Effector memory CD8-positive, alpha-beta T cell (primary cell): ENCODE measurements at regions not wholly inside any gene's neighbourhood (a gene's known extent, or its start where the extent isn't known, plus 50 kb on each side); places are given as distances from the start of the nearest gene placed in this dataset.

Experiments
- ATAC-seq: fragments of 150-1000 bp; cut with Tn5 transposase; replicated peaks from 2 replicates; pipeline ENCODE4 v1.10.0; 2021; ENCODE audit warnings: mild to moderate bottlenecking, moderate library complexity
- DNase-seq, 3 experiments: peaks; one replicate each; pipeline ENCODE4 v3.0.0; 2021
- H3K27ac Mint-ChIP-seq, 2 donors: one replicate each; pipeline ENCODE4 v1.8.0; 2022; ENCODE audit warnings: mild to moderate bottlenecking in 2 of 2, mixed read lengths in 2 of 2, moderate library complexity in 2 of 2
- H3K27me3 Mint-ChIP-seq, 2 donors: one replicate each; pipeline ENCODE4 v1.8.0; 2022; ENCODE audit warnings: mixed read lengths in 2 of 2
- H3K36me3 Mint-ChIP-seq: one replicate; pipeline ENCODE4 v1.8.0; 2022; ENCODE audit warnings: mild to moderate bottlenecking, moderate library complexity, mixed read lengths; ENCODE audit not compliant: insufficient read depth
- H3K4me1 Mint-ChIP-seq, 2 donors: one replicate each; pipeline ENCODE4 v1.8.0; 2022; ENCODE audit warnings: low read depth in 2 of 2, mixed read lengths in 2 of 2
- H3K4me3 Mint-ChIP-seq, 2 donors: one replicate each; pipeline ENCODE4 v1.8.0; 2022; ENCODE audit warnings: mild to moderate bottlenecking in 2 of 2, mixed read lengths in 2 of 2, moderate library complexity in 2 of 2
- H3K9me3 Mint-ChIP-seq, 2 donors: one replicate each; pipeline ENCODE4 v1.8.0; 2022; ENCODE audit warnings: mixed read lengths in 2 of 2

GRCh38 chr6:97841763-97842162 is 558.7 kb upstream of the MMS22L start:
- no peak for DNase-seq
- peaks cover 0 to 4% of the 10 kb centered on the region in 2 donors for H3K9me3 Mint-ChIP-seq
- no peak overlapping the region for H3K27ac Mint-ChIP-seq

DNA sequence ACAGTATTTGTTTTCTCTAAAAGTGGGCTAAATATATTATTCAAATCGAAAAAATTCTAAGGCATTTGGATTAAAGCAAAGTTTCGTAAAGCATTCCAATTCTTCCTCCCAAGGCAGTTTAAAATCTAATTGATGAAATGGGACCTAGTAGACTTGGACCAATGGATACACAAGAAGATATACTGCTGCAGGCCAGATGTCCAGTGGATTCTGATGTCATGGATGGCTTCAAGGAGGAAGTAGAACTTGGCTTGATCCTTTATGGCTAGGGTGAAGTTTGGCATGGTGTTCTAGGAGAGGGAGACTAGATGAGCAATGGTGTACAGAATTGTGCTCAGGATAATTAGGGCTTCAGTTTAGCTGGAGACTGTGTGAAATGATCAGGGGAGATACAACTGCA is 559.5 kb upstream of the MMS22L start:
- Mint-ChIP-seq H3K36me3 (no peaks in the 10 kb centered on the region), H3K27ac (no peak overlapping the region), H3K4me1 (no peaks in the 10 kb centered on the region)

More at GRCh38 chr6:97841763-97842162, 558.7 kb upstream of the MMS22L start:
- no peaks in the 10 kb centered on the region for H3K4me1 Mint-ChIP-seq
- no peak for ATAC-seq
- H3K4me3 Mint-ChIP-seq = no peak overlapping the region
- H3K36me3 Mint-ChIP-seq = no peaks in the 10 kb centered on the region
- H3K27me3 Mint-ChIP-seq = no peaks in the 10 kb centered on the region

DNA sequence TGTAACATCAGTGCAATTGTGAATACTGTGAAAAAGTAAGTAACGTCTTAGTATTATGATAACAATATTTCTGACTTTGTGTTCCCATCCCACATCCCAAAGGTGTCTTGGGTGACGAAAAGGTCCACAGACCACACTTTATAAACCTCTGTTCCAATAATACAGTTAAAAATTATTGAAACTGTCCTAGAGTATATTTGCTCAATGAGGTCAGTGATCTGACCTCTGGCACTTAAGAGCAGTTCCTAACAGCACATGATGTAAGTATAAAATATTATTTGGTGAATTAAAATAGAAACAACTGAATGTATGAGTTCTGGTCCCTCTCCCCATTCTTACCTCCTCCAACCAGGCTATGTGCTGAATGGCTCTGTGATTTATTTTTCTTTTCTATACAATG is 566.4 kb upstream of the MMS22L start:
- no peaks in the 10 kb centered on the region for H3K27me3 Mint-ChIP-seq
- H3K4me3 Mint-ChIP-seq = no peak overlapping the region
- DNase-seq = no peak
- H3K4me1 Mint-ChIP-seq = no peaks in the 10 kb centered on the region
- peaks cover 0 to 2% of the 10 kb centered on the region in 2 donors for H3K9me3 Mint-ChIP-seq
- H3K27ac Mint-ChIP-seq = no peak overlapping the region
- no peak for ATAC-seq
- H3K36me3 Mint-ChIP-seq = no peaks in the 10 kb centered on the region

More for the DNA sequence above, 559.5 kb upstream of the MMS22L start:
- Mint-ChIP-seq H3K27me3 (no peaks in the 10 kb centered on the region), H3K9me3 (peaks cover 0 to 4% of the 10 kb centered on the region in 2 donors), H3K4me3 (no peak overlapping the region)
- DNase-seq (no peak), ATAC-seq (no peak)

DNA sequence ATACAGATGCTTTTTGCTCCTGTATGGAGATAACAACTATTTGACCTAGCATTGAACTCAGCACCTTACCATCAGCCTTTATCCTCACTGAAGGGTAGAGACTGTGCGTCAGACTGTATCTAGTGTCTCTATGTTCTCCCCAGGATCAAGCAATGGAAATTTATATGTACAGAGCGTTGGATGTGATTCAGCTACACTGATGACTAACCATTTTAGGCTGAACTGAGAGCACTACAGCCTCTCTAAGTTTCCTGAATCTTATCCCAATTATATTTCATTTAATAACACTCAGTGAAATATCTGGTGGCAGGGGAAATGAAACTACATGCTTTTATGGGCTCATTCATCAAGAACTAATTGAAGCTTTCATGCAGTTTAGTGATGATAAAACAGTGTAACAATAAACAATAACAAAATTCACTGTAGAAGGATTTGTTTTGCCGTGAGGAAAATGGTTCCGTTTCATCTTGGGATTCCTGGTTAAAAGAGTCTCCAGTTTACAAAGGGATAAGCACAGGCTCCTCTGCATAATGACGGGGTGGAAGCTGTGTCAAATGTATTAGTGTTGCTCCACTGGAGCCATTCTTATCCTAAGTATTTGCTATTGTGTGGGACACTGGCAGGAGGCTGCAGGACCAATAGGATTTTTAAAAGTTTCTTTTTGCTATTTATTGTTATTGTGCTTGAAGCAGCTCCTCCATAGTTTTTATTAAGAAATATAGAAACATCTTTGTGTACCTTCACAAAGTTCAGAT is 567.6 kb upstream of the MMS22L start:
- H3K36me3 Mint-ChIP-seq = no peaks in the 10 kb centered on the region

DNA sequence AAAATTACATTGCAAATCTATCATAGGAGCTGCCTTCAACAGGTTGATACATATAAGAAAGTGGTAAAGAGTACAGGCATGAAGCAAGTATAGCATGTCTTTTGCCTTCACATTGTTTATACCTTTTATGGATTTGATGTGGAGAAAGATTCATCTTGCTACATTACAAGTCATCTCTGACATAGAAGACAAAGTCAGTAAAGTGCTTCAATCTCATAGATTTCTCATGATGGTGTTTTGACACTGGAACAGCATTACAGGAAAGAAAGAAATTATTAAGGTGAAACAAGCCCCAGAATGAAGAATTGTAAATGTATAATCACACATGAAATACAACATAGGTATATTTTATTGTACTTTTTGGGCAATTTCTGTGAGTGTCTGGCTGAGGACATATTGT is 580.7 kb upstream of the MMS22L start:
- ATAC-seq (no peak), DNase-seq (no peak)
- Mint-ChIP-seq H3K27ac (no peak overlapping the region), H3K36me3 (no peaks in the 10 kb centered on the region), H3K4me1 (no peaks in the 10 kb centered on the region), H3K27me3 (no peaks in the 10 kb centered on the region), H3K4me3 (no peak overlapping the region), H3K9me3 (peaks cover 0 to 3% of the 10 kb centered on the region in 2 donors)

More for the DNA sequence above, 567.6 kb upstream of the MMS22L start:
- Mint-ChIP-seq H3K4me1 (no peaks in the 10 kb centered on the region), H3K9me3 (peaks cover 0 to 2% of the 10 kb centered on the region in 2 donors), H3K27ac (no peak overlapping the region), H3K4me3 (no peak overlapping the region), H3K27me3 (no peaks in the 10 kb centered on the region)
- DNase-seq (no peak), ATAC-seq (no peak)

GRCh38 chr6:97864366-97864765 is 581.4 kb upstream of the MMS22L start:
- DNase-seq (no peak), ATAC-seq (no peak)
- Mint-ChIP-seq H3K36me3 (no peaks in the 10 kb centered on the region), H3K4me1 (no peaks in the 10 kb centered on the region), H3K27ac (no peak overlapping the region), H3K9me3 (peaks cover 0 to 3% of the 10 kb centered on the region in 2 donors), H3K27me3 (no peaks in the 10 kb centered on the region), H3K4me3 (no peak overlapping the region)

DNA sequence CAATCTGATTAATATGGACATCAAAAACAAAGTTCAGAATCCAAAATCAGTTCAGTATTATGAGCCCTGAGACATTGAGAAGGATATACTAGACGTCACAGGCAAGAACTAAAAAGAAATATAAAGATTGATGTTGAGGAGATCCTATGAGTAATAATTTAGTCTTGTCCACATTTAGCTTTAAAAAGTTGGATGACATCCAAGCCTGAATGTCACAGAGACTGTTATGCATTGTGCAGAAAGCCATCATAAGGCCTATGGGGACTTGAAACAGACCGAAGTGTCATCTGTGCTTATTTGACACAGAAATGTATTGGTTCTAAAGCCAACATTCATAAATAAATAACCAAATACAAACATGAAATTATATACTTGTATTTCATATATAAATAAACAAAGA is 581.8 kb upstream of the MMS22L start:
- ATAC-seq (no peak), DNase-seq (no peak)
- Mint-ChIP-seq H3K36me3 (no peaks in the 10 kb centered on the region), H3K4me3 (no peak overlapping the region), H3K27ac (no peak overlapping the region), H3K4me1 (no peaks in the 10 kb centered on the region), H3K27me3 (no peaks in the 10 kb centered on the region), H3K9me3 (peaks cover 0 to 3% of the 10 kb centered on the region in 2 donors)

DNA sequence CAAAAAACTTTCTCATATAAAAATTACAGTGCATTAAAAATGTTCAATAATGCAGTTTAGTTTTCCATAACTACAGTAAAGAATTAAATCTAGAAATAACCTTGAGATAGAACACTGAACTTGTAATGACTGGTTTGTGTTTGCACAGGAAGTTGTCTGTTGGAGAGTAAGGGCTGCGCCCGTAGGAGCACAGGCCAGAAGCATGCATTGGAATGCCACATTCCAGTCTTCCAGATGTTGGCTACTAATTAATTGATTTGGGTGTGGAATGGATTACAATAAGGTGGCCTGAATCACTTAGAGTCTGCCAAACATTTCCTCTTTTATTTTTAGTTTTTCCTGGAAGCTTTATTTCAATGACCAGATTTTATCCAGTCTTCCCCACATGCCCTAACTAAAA is 582.6 kb upstream of the MMS22L start:
- Mint-ChIP-seq H3K4me3 (no peak overlapping the region), H3K27me3 (no peaks in the 10 kb centered on the region), H3K4me1 (no peaks in the 10 kb centered on the region), H3K36me3 (no peaks in the 10 kb centered on the region), H3K9me3 (peaks cover 0 to 3% of the 10 kb centered on the region in 2 donors), H3K27ac (no peak overlapping the region)
- DNase-seq (no peak), ATAC-seq (no peak)

DNA sequence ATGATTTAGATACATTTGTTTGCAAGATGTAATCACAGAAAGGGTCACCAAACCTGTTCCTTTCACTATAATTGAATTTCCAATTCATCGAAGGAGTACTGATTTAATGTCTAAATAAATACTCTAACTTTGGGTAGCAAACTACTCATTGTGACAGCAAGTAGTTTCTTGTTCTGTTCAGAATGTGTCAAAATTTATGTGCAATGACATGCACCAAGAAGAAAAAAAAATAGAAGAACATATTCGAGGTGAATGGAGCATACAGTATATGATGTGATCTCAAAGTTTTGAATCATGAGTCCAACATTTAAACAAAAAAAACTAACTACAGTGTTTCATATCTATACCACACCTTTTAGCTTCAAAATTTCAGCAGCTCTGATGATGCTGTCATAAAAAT is 583.6 kb upstream of the MMS22L start:
- no peaks in the 10 kb centered on the region for H3K36me3 Mint-ChIP-seq
- H3K27ac Mint-ChIP-seq = no peak overlapping the region
- H3K4me3 Mint-ChIP-seq = no peak overlapping the region
- H3K4me1 Mint-ChIP-seq = no peaks in the 10 kb centered on the region
- peaks cover 0 to 3% of the 10 kb centered on the region in 2 donors for H3K9me3 Mint-ChIP-seq
- no peak for DNase-seq
- H3K27me3 Mint-ChIP-seq = no peaks in the 10 kb centered on the region
- no peak for ATAC-seq

- no peak overlapping the region for H3K4me3 Mint-ChIP-seq
- no peak overlapping the region for H3K27ac Mint-ChIP-seq
- H3K9me3 Mint-ChIP-seq = peaks cover 0 to 3% of the 10 kb centered on the region in 2 donors
- no peaks in the 10 kb centered on the region for H3K4me1 Mint-ChIP-seq
- ATAC-seq = no peak
- H3K36me3 Mint-ChIP-seq = no peaks in the 10 kb centered on the region
- H3K27me3 Mint-ChIP-seq = no peaks in the 10 kb centered on the region
- no peak for DNase-seq
These were observed 584.2 kb upstream of the MMS22L start for GRCh38 chr6:97867177-97867576.

DNA sequence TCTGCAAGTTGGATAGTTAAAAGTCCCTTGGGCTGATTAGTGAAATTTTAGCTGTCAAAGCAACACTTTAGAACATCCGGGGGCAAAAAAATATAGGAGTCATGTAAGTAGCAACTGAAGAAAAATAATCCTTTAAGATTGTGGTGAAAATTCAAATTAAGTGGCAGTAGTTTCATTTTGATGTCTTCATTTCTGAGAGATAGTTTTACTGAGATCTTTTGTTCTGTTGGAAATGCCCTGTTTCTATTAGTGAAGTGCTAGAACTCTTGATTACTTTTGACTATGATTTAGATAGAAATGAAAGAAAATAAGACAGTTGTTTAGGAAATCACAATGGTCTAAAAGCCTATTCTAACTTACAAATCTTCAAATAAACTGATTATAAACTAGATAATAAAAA is 587.3 kb upstream of the MMS22L start:
- no peak for ATAC-seq
- Mint-ChIP-seq H3K4me1 (no peaks in the 10 kb centered on the region), H3K4me3 (no peak overlapping the region), H3K36me3 (no peaks in the 10 kb centered on the region), H3K27ac (no peak overlapping the region), H3K27me3 (no peaks in the 10 kb centered on the region), H3K9me3 (no peaks in the 10 kb centered on the region)
- DNase-seq = no peak

DNA sequence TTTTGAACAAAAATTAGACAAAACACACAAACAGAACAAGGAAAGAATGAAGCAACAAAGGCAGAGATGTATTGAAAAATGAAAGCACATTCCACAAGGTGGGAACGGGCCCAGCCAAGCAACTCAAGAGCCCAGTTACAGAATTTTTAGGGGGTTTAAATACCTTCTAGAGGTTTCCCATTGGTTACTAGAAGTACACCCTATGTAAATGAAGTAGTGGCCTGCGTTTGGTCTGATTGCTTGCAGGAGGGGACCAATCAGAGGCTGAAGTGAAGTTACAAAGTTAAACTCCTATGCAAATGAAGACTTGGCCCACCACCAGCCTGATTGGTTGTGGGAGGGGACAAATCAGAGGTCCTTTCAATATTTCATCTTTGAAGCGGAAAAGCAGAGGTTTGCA is 593.7 kb upstream of the MMS22L start:
- Mint-ChIP-seq H3K4me1 (no peaks in the 10 kb centered on the region), H3K27ac (no peak overlapping the region), H3K9me3 (peaks cover 0 to 3% of the 10 kb centered on the region in 2 donors), H3K4me3 (no peak overlapping the region), H3K36me3 (no peaks in the 10 kb centered on the region), H3K27me3 (no peaks in the 10 kb centered on the region)
- no peak for ATAC-seq
- no peak for DNase-seq

- Mint-ChIP-seq H3K9me3 (peaks cover 0 to 6% of the 10 kb centered on the region in 2 donors), H3K27ac (no peak overlapping the region), H3K4me3 (no peak overlapping the region), H3K4me1 (no peaks in the 10 kb centered on the region), H3K36me3 (no peaks in the 10 kb centered on the region), H3K27me3 (no peaks in the 10 kb centered on the region)
- ATAC-seq = no peak
- DNase-seq = no peak
These were observed 599.7 kb upstream of the MMS22L start for GRCh38 chr6:97882755-97883154.

- Mint-ChIP-seq H3K27ac (no peak overlapping the region), H3K27me3 (no peaks in the 10 kb centered on the region), H3K4me3 (no peak overlapping the region), H3K4me1 (no peaks in the 10 kb centered on the region), H3K9me3 (peaks cover 0 to 8% of the 10 kb centered on the region in 2 donors), H3K36me3 (no peaks in the 10 kb centered on the region)
- no peak for DNase-seq
- no peak for ATAC-seq
These were observed 602.3 kb upstream of the MMS22L start for GRCh38 chr6:97885325-97885724.
